HT-29 (cell line): ENCODE measurements at regions not wholly inside any gene's neighbourhood (a gene's known extent, or its start where the extent isn't known, plus 50 kb on each side); places are given as distances from the start of the nearest gene placed in this dataset.

Source experiments
- DNase-seq: peaks from one replicate; pipeline ENCODE4 v3.0.0-alpha.2; 2015; ENCODE audit warnings: low spot score

DNA sequence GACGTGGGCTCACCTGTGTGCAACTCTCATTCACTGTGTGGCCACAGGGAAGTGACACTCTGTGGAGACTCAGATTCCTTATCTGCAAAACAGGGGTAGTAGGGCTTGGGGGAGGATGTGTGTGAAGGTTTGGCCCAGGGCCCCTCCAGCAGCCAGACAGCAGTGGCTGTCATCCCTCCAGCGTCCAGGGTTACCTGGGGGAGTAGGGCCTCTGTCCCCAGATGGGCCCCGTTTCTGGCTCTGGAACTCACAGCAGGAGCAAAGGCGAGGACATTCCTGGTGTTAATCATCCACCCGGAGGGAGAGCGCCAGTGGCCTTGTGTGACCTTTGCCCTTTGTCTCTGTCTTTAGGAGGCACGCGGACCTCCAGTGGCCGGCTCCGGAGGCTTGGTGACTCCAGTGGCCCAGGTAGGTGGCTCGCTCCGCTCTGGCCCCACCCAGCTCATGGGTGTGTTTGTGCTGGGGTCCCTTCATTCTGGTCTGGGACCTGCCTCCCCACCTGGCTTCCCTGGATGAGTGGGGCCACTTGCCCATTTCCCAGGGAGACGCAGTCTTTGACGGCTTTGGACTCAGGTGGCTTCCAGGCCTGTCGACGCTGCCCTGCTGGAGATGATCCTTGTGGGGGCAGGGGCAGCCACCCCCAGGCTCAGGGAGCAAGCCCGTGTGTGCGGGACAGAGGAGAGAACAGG, 166.2 kb downstream of the SEC14L1 start:
- no peak for DNase-seq

DNA sequence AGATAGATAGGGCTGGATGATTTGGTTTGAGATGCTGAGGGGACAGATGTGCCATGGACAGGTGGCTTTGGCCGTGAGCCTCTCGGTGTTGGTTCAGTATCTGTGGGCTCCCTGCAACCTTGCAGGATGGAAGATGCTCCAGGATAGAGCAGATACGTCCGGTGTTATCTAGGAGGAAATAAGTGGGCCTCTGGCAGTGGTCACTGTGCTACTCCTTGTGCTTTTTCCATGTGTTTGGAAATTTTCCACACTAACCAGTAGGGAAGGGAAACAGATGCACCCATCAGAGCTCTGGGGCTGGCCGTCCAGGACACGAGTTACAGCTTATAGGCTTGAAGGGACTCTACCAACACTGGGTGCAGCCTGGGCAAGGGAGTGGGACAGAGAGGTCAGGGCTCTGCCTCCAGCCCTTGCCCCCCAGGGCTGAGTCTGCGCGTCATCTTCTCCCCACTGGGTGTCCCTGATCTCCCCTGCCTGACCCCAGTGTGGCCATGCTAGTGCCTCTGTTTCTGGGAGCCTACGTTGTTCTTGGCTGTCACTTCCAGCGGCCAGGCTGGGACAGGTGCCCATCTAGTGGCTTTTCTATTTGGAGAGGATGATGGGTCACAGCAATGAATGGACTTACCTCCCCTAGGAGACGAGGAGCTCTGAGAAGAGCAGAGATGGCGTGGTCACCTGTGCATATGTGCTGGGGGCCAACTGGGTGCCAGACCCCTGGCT, 166.9 kb downstream of the SEC14L1 start:
- no peak for DNase-seq

DNA sequence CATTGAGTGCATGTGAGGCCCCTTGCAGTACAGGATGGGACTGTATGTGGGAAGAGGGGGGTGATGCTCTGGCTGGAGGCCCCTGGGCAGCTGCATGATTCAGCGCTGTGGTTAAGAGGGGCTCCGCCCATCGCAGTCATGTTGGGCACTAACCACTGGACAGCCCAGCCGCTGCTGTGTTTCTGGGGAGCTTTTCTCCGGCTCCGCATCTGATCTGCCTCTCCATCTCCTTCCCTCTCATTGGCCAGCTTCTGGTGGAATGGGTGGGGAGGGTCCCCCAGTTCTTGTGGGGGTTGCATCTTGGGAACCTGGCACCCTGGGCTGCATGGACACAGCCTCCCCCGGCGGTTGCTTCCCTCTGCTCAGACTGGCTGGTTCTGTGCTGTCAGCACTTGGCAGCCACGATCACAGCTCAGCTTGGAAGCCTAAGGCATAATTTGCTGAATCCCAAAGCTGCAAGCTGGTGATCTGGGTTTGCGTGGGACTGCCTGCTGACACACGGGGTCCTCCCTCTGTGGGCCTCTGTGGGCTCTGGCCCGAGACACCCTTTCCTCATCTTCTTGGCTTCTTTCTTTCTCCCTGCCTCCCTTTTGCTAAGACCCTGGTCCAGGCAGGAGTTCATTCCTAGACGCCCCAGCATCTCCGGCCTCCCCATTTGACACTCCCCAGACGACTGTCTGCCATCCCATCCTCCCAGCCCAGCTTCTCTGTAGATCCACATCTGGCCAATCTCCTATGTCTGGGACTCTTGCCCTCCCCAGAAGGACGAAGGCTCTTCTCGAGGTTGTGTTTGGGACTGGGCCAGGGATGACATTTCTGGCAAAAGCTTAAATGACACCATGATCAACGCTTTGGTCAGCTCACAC, 168.3 kb downstream of the SEC14L1 start:
- DNase-seq: no peak

DNA sequence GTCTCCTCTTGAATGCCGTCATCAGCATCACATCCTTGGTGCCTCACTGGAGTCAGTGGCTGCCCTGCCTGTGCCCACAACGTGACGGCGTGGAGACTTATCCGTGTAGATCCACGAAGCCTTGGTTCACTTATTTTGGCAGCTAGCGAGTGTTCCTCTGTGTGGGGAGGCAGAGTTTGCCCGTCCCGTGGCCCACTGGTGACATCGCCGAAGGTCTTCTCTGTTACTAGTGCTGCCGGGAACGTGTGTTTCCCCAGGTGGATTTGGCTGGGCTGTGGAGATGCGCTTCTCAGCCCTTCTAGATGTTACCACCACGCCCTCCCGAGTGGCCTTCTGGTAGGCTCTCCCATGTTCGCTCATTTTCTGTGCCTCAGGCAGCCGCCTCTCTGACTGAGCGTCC, 169.6 kb downstream of the SEC14L1 start:
- no peak for DNase-seq

DNA sequence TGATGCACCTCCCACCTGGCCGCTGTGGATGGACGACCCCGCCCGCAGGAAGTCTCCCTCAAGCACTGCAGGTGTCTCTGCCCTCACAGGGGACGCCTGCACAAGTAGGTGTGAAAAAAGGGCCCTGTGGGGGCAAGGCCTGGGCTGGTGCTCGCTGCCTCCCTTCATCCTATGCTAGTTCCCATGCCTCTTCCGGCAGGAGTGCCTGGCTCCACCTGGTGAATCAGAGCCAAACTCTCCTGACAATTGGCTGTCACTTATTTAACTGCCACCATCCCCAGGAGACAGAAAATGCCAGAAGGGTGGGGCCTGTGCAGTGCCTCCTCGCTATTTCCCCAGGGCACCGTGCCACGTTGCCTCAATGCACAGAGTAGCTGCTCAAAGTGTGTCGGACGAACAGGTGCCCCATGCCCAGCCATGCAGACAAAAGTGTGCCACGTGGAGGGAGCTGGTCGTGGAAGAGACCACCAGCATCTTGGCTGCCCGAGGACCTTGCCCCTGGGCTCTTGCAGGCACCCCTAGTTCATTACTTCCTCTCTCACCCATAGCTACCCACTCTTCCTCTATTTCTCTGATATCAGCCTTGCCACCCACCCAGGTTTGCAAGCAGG, 170.7 kb downstream of the SEC14L1 start:
- DNase-seq: no peak

DNA sequence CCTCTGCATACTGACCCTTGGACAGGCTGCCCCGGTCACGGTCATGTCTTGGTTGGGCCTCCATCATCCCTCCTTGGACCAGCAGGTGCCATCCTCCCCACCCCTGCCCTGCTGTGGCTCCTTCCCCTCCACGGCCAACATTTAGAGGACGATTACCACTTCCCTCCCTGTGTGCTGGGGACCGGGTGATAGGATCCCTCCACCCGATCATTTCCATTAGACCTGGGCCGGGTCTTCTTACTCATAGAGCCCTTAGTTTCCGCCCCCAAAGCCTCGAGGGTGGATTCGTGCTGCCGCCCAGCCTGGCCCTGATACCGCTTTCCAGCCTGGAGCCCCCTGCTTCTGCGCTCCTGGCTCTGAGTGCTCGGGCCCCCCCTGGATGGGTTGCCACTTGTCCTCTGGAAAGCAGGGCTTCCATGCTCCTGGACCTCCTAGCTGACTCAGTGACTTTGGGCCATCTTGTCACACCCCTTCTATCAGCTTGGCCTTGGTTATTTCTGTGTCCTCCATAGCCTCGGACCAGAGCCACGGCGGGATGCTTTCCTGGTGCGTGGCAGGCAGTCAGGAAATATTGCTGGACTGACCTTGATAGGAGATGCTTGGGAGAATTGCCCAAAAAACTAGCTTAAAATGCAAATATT, 171.4 kb downstream of the SEC14L1 start:
- DNase-seq: no peak

DNA sequence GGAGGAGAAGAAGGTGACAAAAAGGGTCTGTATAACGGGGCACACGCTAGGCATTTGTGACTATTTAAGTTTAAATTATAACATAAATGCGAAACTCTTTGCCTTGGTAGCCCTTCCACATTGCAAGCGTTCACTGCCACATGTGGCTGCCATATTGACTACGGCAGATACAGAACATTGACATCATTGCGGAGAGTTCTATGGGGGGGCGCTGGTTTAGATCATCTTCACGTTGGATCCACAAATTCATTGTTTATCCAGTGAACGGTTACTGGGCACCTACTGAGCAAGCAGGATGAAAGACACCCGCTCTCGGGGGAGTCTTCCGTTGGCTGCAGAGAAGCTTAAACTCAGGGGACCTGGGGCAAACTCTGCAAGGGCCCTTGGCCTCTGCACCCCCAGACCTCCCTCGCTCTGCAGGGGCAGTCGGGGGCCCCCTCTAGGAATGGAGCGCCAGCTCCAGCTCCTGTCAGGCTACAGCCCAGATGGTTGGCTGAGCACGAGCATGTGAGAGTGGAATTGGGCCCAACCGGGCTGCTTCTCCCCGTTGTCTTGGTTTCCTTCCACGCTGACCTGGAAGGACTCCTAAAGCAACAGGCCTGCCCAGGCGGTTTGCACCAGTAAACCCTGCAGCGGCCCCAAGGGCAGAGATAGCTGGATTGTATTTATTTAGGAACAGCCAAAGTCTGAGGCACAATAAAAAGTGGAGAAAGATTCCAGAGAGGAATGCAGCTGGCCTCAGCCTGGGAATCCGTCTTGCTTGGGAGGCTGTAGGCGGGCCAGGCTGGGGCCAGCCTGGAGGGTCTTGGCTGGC, 172.2 kb downstream of the SEC14L1 start:
- no peak for DNase-seq

DNA sequence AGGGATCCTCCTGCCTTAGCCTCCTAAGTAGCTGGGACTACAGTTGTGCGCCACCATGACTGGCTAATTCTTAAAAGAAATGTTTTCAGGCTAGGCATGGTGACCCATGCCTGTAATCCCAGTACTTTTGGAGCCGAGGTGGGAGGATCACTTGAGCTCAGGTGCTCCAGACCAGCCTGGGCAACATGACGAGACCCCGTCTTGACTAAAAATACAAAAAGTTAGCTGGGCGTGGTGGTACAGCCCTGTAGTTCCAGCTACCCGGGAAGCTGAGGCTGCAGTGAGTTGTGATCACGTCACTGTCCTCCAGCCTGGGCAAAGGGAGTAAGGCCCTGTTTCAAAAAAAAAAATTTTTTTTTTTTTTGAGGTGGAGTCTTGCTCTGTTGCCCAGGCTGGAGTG, 173.1 kb downstream of the SEC14L1 start:
- no peak for DNase-seq

DNA sequence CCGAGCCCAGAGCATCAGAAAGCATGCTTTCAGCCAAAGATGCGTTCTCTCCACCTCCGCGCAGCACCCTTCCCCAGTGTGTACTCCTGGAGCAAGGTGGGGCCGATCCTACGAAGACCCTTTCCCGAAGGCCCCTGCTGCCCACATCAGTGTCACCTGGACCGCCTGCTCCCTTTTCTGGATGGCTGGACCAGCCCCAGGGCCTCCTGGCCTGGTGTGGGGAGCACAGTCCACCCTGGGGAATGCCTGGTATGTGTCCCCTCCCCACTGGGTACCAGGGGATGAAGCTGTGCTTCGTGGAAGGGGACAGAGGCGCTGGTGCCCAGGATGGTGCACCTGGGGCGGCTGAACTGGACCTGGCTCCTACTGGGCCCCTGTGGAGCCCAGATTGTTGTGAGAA, 173.8 kb downstream of the SEC14L1 start:
- DNase-seq: no peak

DNA sequence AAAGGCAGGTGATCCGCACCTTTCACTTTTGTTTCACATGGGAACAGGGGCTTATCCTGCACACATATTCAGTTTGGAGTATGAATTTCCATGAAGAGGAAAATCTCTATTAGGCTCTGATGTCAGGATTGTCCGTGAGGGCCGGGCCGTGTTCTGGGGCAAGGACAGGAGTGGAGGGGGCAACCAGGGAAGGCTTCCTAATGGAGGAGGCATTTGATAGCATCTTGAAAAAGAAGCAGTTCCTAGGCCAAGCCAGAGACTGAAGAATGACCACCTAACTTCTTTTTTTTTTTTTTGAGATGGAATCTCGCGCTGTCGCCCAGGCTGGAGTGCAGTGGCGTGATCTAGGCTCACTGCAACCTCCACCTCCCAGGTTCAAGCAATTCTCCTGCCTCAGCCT, 174.2 kb downstream of the SEC14L1 start:
- DNase-seq: no peak

DNA sequence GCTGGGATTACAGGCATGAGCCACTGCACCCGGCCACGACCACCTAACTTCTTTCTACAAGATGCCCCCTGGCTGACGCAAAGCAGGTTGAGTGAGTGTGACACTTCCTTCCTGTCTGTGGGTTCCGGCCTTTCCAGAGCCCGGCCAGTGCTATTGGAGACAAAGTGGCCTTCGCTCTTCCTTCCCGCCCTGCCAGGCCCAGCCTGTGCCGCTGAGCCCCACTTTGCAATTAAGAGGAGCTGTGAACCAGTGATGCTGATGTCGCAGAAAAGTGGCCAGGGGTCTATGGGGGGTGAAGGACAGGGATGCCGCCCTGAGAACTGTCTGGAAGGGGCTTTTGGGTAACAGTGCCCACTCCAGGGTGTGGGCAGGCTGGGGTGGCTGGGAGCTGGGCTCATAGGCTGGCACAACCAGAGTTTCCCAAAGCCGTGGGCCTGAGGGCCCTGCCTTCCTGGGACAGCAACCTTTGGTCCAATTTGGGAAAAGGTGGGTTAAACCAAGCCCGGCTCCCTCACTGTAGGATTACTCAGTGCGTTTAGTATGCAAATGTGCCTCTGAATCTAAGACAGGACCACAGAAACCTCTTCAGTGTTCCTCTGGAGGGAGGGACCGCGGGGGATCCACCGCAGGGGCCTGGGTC, 174.9 kb downstream of the SEC14L1 start:
- DNase-seq: no peak

DNA sequence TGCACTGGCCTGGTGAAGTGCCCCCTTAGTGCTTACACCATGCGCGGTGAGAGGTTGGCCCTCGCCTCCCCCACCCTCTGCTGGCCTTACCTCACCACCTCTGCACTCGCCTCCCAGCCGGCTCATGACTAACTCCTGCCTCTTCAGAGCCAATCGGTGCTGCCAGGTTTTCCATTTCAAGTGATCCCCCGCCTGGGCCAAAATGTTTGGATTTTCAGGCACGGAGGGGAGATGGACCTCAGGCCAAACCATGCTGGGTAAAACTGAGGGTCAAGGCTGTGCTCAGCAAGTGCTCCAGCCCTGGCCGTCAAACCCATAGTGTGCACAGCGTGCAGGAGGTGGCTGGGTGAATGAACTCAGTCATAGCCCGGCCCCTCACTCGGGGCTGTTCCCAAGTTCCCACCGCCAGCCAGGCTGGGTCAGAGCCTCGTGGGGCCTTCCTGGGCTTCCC, 175.4 kb downstream of the SEC14L1 start:
- DNase-seq: no peak

DNA sequence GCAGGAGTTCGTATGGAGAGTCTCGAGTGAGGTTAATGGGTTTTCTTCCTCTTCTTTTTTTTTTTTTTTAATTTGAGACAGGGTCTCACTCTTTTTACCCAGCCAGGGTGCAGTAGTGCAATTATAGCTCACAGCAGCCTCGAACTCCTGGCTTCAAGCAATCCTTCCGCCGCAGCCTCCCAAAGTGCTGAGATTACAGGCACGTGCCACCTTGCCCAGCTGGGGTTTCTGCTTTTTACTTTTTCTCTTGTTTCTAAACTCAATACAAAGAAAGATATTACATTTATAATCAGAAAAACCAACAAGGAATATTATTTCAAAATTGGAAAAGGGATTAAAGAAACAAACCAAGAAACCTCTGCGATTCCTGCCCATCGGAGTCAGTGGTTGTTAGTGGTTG, 175.9 kb downstream of the SEC14L1 start:
- DNase-seq: no peak

DNA sequence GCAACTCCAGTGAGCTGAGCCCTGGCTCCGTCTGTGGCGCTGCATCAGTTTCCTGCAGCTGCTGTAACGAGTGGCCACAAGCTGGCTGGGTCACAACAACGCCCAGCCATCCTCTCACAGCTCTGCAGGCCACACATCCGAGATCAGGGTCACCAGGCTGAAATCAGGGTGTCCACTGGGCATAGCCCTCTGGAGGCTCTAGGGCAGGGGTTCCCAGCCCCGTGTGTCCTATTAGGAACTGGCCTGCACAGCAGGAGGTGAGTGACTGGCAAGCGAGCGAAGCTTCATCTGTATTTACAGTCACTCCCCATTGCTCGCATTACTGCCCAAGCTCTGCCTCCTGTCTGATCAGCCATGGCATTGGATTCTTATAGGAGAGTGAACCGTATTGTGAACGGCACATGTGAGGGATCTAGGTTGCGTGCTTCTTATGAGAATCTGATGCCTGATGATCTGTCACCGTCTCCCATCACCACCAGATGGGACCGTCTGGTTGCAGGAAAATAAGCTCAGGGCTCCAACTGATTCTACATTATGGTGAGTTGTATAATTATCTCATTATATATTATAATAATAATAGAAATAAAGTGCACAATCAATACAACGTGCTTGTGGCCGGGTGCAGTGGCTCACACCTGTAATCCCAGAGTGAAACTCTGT, 176.5 kb downstream of the SEC14L1 start:
- DNase-seq: no peak

DNA sequence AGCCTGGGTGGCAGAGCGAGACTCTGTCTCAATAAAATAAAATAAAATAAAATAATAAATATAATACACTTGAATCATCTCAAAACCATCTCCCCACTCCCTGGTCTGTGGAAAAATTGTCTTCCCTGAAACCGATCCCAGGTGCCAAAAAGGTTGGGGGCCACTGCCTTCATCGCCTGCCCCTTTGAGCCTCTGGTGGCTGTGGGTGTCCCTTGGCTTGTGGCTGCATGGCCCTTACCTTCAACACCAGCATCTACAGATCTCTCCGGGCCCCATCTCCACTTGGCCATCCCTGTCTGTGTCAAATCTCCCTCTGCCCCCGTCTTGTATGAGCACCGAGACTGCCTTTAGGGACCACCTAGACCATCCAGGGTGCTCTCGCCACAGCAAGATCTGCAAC, 177.3 kb downstream of the SEC14L1 start:
- no peak for DNase-seq

DNA sequence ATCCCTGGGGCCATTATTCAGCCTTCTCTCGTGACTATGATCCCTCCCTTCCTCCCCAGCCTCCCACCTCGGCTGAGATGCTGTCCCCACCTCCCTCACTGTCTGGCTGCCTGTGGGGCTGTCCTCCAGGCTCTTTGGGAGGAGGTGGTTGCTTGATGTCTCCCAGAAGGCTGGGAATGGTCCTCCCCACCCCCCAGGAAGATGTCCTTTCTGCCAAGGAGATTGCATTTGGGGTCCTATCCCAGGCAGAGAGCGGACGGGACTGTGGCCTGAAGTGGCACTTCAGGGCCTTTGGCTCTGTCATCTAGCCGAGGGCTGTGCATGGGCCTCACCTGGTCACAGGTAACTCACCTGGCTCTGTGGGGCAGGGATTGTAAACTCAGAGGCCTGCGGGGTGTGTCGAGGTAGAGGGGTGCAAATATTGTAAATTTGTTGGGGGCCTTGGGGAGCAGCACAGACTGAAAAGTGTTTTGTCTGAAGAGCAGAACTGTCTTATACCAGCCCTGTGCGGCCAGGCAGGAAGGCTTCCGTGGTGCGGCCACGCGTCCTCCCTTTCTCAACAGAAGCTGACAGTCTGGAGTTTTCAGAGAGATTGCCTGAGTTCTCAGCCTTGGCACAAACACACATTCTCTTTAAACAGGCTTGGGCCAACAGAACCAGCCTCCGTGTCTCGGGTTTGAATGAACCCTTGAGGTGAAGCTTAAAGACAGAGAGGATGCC, 177.9 kb downstream of the SEC14L1 start:
- DNase-seq: no peak

DNA sequence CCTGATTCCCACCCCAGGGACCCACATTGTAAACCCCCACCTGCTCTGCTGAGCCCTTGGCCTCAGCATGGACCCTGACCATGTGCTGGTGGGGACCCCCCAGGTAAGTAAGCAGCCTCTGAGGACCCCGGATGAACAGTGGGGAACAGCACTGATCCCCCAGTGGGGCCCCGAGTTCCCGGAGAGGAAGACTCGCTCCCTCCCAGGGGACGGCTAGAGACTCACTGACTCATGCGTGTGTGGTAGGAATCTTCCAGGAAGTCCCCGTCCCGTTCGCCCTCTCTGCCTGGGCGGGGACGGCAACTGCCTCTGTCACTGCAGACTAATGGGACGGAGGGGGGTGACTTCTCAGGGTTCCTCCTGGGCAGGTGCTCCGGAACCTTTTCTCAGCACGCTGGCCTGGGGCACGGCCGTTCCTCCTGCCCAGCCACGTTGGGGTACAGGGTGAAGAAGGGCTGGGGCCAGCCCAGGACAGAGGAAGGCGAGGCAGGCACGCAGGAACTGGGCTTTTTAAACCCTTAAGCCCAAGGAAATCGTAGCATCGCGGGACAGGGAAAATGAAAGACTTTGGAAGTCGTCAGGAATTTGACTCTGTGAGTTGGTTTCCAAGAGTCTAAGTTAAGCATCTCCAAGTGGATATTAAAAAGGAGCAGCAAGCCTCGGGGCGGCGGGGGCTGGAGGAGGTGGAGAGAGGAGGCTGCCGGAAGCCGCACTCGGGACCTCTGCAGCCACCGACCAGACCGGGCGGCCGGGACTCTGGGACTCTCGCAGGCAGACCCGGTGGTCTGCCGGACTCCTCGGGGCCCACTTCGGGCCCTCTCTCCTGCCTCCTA, 178.7 kb downstream of the SEC14L1 start:
- DNase-seq: peak; percentile 94

DNA sequence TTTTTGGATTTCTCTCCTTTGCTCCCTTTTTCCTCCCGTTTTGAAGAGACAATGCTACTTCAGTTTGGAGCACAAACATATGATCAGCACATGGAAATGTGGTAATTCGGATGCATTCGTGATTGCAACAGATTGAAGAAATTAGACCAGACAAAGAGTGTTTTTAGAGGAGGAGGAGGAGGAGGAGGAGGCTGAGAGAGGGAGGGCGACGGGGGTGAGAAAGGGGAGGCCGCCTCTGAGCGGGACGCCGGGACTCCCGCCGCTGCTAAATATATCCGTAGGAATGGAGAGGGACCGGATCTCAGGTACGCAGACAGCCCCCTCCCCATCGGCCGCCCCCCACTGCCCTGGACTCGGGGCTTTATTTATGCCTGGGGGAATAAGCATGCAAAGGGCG, 179.3 kb downstream of the SEC14L1 start:
- no peak for DNase-seq
